ENCODE measurements at regions not wholly inside any gene's neighbourhood (a gene's known extent, or its start where the extent isn't known, plus 50 kb on each side); places are given as distances from the start of the nearest gene placed in this dataset.
"Not testable (repeated sequence)": the region's sequence is repeated elsewhere in the genome, so short reads cannot be mapped to it uniquely, and the experiment has no call there.

DNA sequence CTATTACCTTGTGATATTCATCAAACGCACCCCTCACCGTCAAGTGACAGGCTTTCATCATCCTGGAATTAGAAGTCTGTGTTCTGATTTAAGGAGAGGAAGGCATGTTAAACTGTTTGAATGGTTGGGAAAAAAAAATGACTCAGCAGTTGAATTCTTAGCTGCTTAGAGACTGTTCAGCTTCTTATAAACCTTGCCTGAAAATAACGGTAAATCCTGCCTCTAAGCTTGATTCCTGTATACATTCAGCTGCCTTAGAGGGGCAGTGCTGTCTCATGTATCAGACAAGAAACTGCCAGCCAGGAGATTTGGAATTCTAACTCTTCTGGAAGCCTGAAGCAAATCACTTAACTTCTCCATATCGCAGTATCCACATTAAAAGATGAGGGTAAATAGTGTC is 437.4 kb downstream of the JRKL start:
- Histone ChIP-seq H3K9me3 (no peaks in the 10 kb centered on the region), H3K27me3 (no peaks in the 10 kb centered on the region), H3K4me3 (no peak overlapping the region), H3K4me1 (no peaks in the 10 kb centered on the region), H3K36me3 (no peaks in the 10 kb centered on the region), H3K27ac (no peak overlapping the region)
- no peak for DNase-seq
- intact Hi-C loops (cut with DNase I; ENCODE audit: low total_unique reads), result no loop called here
- in situ Hi-C loops (cut with MboI; ENCODE audit: low pct_ligation_motif_present in 1 of 4, low pct_unique_long_range_greater_than_20kb in 1 of 4, low sequenced_read_pairs in 3 of 4), result no loop called here
- WGBS, 2 donors (ENCODE audit: low coverage in 1 of 2), result 49 to 76% methylated on average over 4 of the region's 4 CpGs
- no peak for TF ChIP-seq POLR2AphosphoS5 (IDR thresholded peaks at IDR 0.05)
- TF ChIP-seq EP300 (IDR thresholded peaks at IDR 0.05; ENCODE audit: low read depth), result no peak
- no peak for TF ChIP-seq POLR2A (IDR thresholded peaks at IDR 0.05)
- no peak for TF ChIP-seq CTCF (IDR thresholded peaks at IDR 0.05)

- H3K27ac ChIP-seq, result no peak overlapping the region
- H3K4me1 ChIP-seq, result no peaks in the 10 kb centered on the region
- H3K27me3 ChIP-seq, result no peaks in the 10 kb centered on the region
- in situ Hi-C loops (cut with MboI; ENCODE audit: low pct_ligation_motif_present in 1 of 4, low pct_unique_long_range_greater_than_20kb in 1 of 4, low sequenced_read_pairs in 3 of 4), result no loop called here
- DNase-seq, result no peak
- no peaks in the 10 kb centered on the region for H3K36me3 ChIP-seq
- intact Hi-C loops (cut with DNase I; ENCODE audit: low total_unique reads), result no loop called here
- H3K4me3 ChIP-seq, result no peak overlapping the region
- TF ChIP-seq POLR2AphosphoS5 (IDR thresholded peaks at IDR 0.05), result no peak
- H3K9me3 ChIP-seq, result no peaks in the 10 kb centered on the region
- WGBS, 2 donors (ENCODE audit: low coverage in 1 of 2), result 52 to 66% methylated on average over 2 of the region's 2 CpGs
These were observed 452.0 kb downstream of the JRKL start for GRCh38 chr11:96841792-96842191.

DNA sequence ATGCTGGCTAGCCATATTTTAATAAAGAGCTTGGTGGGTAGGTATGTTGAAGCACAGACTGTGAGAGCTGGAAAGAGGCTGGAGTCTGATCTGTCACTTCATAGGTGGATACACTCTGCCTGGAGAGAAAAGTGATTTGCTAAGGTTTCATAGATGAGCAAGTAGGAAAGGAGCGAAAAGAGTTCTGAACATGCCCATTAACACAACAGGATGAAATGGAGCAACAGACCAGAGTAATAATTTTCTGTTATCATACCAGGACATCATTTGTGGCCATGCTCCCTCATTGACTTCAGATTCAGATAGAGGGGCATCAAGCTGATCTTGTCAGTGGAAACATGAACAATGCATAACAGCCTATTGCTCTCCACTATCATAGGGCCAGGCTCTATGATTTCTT is 452.9 kb downstream of the JRKL start:
- Histone ChIP-seq H3K27ac (no peak overlapping the region), H3K36me3 (no peaks in the 10 kb centered on the region), H3K4me3 (no peak overlapping the region), H3K27me3 (no peaks in the 10 kb centered on the region), H3K9me3 (no peaks in the 10 kb centered on the region), H3K4me1 (no peaks in the 10 kb centered on the region)
- intact Hi-C loops (cut with DNase I; ENCODE audit: low total_unique reads) (no loop called here), in situ Hi-C loops (cut with MboI; ENCODE audit: low pct_ligation_motif_present in 1 of 4, low pct_unique_long_range_greater_than_20kb in 1 of 4, low sequenced_read_pairs in 3 of 4) (no loop called here)
- no peak for DNase-seq
- 89 to 100% methylated on average over 1 of the region's 1 CpG for WGBS, 2 donors (ENCODE audit: low coverage in 1 of 2)
- TF ChIP-seq POLR2AphosphoS5 (IDR thresholded peaks at IDR 0.05) (no peak), POLR2A (IDR thresholded peaks at IDR 0.05) (no peak), EP300 (IDR thresholded peaks at IDR 0.05; ENCODE audit: low read depth) (no peak), CTCF (IDR thresholded peaks at IDR 0.05) (no peak)

GRCh38 chr11:96854425-96854824 is 464.6 kb downstream of the JRKL start:
- intact Hi-C loops (cut with DNase I; ENCODE audit: low total_unique reads) (no loop called here), in situ Hi-C loops (cut with MboI; ENCODE audit: low pct_ligation_motif_present in 1 of 4, low pct_unique_long_range_greater_than_20kb in 1 of 4, low sequenced_read_pairs in 3 of 4) (no loop called here)
- no peak for TF ChIP-seq CTCF (IDR thresholded peaks at IDR 0.05)
- no peak for TF ChIP-seq POLR2AphosphoS5 (IDR thresholded peaks at IDR 0.05)
- no peak for TF ChIP-seq POLR2A (IDR thresholded peaks at IDR 0.05)
- TF ChIP-seq EP300 (IDR thresholded peaks at IDR 0.05; ENCODE audit: low read depth), result no peak
- Histone ChIP-seq H3K4me1 (no peaks in the 10 kb centered on the region), H3K9me3 (no peaks in the 10 kb centered on the region), H3K27ac (no peak overlapping the region), H3K36me3 (no peaks in the 10 kb centered on the region), H3K27me3 (no peaks in the 10 kb centered on the region), H3K4me3 (no peak overlapping the region)
- DNase-seq, result no peak
- WGBS, 2 donors (ENCODE audit: low coverage in 1 of 2), result 55 to 69% methylated on average over 3 of the region's 3 CpGs

GRCh38 chr11:96861722-96862121 is 471.9 kb downstream of the JRKL start:
- in situ Hi-C loops (cut with MboI; ENCODE audit: low pct_ligation_motif_present in 1 of 4, low pct_unique_long_range_greater_than_20kb in 1 of 4, low sequenced_read_pairs in 3 of 4), result not testable (repeated sequence)

More at GRCh38 chr11:96861722-96862121, 471.9 kb downstream of the JRKL start:
- H3K27me3 ChIP-seq; H3K4me3 ChIP-seq; H3K36me3 ChIP-seq; DNase-seq; H3K4me1 ChIP-seq; H3K9me3 ChIP-seq; H3K27ac ChIP-seq; intact Hi-C loops (cut with DNase I; ENCODE audit: low total_unique reads): not testable (repeated sequence)
- WGBS, 2 donors (ENCODE audit: low coverage in 1 of 2), result 82 to 83% methylated on average over 2 to 3 of the region's 3 CpGs
